DMS153 treated with DMSO at 0.1 percent for 48 hours (cell line): ENCODE measurements at regions not wholly inside any gene's neighbourhood (a gene's known extent, or its start where the extent isn't known, plus 50 kb on each side); places are given as distances from the start of the nearest gene placed in this dataset.
"Not testable (repeated sequence)": the region's sequence is repeated elsewhere in the genome, so short reads cannot be mapped to it uniquely, and the experiment has no call there.

Experiments
- DNase-seq: peaks from one replicate; lab custom pipeline; 2025; ENCODE audit not compliant: unreplicated experiment; lab: John Stamatoyannopoulos, UW

DNA sequence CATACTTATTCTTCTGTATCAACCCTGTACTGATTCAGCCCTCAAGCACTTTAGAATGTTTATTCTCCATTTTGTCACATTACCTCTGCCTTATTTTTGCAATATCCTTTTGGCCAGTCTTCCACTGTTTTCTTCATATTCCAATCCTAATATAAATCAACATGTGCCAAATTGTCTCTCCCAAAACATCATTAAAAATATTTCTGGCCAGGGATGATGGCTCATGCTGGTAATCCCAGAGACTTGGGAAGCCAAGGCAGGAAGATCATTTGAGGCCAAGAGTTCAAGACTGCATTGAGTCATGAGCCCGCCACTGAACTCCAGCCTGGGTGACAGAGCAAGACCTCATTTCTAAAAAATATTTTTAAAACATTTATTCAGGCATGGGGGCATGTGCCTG lies 641.4 kb upstream of the CBLB start:
- DNase-seq: no peak

DNA sequence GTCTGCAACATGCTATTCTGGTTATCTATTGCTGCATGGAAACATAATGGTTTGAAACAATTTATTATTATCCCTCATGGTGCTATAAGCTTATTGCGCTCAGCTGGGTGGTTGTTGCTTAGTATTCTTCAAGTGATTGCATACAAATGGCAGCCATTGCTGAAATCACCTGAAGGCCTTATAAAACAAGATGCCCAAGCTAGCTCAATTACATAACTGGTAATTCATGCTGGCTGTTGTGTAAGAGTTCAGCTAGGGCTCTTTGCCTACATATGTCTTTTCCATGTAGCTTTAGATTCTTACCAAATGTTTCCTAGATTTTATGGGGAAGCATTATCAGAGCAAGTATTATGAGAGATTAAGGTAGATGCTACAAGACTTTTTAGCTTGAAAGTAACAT lies 644.0 kb upstream of the CBLB start:
- DNase-seq: no peak

DNA sequence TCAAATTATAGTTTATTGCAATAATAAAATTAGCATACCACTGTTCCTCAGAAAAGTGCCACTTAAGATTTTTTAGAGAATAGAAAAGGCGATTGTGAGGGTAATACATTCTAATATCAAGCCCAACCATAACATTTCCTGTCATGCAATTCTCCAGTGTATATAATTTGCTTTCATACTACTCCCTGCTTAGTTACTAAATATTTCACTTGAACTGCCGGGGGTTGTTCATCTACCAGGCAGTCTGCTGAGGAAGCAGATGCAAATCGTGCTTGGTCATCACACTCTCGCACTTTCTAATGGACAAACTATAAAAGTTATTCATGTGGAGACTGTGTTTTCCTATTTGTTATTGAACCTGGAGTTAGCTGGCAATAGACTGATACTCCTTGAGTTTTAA lies 645.6 kb upstream of the CBLB start:
- no peak for DNase-seq

DNA sequence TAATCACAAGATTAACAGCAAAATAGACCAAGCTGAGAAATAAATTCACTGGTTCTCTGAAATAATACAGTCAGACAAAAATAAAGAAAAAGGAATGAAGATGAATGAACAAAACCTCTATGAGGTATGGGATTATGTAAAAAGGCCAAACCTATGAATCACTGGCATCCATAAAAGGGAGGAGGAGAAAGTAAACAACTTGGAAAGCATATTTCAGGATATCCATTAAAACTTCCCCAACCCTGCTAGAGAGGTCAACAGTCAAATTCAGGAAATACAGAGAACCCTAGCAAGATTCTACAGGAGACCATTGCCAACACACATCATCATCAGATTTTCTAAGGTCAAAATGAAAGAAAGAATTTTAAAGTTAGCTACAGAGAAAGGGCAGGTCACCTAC lies 649.7 kb upstream of the CBLB start:
- DNase-seq: no peak

DNA sequence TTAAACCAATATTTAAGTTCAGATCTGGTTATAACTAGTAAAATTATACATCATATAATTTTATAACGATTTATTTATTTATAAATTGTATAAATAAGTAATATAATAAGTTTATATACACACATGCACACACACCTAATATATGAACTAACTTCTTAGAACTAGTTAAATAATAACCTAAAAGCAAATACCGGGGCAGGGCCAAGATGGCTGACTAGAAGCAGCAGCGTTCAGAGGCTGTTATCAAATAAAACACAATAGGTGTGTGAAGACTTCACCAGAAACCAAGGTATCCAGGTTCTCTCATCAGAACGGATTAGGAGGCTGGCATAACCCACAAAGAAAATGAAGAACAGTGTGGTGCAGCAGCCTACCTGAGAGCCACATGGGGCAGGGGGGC lies 653.6 kb upstream of the CBLB start:
- DNase-seq: no peak

DNA sequence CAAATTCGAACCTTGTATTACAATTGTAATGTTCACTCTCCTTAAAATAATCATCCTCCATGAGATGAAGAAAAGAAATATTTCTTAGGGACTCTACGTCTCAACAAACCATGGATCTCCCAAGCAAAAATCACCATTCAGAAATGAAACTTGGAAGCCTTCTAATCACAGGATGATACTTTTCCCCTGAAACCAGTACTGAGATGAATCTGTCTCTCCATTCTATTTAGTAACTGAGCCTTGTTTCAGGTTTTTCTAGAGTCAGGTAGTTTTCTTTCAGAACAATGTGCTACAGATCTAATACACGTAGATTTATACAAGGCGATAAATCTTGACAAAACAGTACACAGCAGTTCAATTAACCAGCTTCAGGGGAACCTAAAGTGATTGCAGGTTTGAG lies 660.1 kb upstream of the CBLB start:
- DNase-seq: no peak

- no peak for DNase-seq
These were observed 660.9 kb upstream of the CBLB start for GRCh38 chr3:106529738-106530137.

DNA sequence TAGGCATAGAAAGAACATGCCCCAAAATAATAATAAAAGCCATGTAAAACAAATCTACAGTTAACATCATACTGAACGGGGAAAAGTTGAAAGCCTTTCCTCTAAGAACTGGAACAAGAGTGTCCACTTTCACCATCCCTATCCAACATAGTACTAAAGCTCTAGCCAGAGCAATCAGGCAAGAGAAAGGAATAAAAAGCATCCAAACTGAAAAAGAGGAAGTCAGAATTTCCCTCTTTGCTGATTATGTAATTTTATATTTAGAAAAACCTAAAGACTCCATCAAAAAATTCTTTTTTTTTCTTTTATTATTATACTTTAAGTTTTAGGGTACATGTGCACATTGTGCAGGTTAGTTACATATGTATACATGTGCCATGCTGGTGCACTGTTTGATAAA lies 661.6 kb upstream of the CBLB start:
- no peak for DNase-seq

GRCh38 chr3:106531771-106532329 lies 663.0 kb upstream of the CBLB start:
- DNase-seq: not testable (repeated sequence)

DNA sequence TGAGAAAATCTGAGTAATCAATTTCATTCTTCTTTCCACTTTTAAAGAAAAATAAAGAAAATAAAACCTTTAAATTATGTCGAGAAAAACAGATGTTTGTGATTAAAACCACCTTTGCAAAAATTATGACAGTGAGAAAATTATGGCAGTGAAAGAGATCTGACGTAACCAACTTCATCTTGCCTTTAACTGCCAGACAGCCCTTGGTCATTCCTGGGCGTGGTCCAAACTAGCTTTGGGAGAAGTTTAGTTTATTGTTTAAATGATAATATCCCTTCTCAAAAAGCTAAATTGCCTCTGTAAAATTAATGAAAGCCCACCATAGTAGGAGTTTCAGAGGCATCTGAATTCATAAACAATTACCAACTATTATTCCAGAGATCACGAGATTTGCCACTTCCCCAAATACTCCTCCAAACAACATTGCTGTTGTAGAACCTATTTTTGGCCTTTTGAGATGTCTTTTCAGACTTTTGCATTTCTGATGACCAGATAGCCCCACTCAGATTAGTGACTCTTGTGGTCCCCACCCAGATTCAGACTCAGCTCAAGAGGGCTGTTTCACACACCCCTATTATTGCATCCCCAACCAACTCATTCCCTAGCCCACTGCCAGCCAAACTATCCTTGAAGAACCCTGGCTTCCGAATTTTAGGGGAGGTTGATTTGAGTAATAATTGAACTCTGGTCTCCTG lies 664.4 kb upstream of the CBLB start:
- DNase-seq: no peak

DNA sequence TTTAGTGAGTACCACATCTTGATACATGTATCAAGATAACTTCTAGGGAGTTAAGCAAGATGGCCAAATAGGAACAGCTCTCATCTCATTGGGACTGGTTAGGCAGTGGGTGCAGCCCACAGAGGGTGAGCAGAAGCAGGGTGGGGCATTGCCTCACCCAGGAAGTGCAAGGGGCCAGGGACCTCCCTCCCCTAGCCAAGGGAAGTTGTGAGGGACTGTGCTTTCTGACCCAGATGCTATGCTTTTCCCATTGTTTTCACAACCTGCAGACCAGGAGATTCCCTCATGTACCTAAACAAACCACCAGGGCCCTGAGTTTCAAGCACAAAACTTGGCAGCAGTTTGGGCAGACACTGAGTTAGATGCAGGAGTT lies 665.0 kb upstream of the CBLB start:
- no peak for DNase-seq

DNA sequence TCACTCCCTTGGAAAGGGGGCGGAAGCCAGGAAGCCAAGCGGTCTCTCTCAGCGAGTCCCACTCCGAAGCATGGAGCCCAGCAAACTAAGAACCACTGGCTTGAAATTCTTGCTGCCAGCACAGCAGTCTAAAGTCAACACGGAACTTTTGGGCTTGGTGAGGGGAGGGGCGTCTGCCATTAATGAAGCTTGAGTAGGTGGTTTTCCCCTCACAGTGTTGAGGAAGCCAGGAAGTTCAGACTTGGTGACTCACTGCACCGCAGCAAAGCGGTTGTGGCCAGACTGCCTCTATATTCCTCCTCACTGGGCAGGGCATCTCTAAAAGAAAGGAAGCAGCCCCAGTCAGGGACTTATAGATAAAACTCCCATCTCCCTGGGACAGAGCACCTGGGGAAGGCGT lies 665.4 kb upstream of the CBLB start:
- DNase-seq: no peak

- no peak for DNase-seq
These were observed 671.9 kb upstream of the CBLB start for GRCh38 chr3:106540743-106541142.

DNA sequence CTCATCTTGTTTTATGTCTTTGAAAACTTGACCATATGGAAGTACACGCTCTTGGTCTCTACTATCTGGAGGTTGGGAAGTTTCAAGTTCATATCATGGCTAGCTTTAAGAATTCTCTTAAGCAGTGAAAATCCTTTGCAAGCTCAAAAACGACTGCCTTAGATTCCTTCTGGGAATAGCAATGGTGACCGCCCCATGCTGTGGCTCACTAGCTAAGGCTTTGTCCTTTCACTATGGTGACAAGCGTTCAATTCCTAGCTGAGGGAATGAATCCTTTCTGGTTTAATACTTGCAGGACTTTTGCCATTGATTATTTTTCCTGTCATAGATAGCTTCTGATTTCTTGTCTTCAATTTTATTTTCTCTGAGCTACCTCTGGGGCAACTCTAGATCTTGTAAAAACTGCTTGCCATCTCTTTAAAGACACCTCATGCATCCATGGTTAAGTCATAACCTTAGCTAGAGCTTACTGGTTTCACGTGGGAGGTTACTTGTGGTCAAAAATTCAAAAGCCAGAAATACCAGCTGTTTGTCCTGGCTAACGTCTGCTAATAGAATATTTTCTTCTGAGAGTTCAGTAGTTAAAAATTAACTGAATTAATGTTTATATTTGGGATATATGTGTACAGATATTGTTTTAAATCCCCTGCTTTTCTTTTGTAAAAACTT lies 673.4 kb upstream of the CBLB start:
- DNase-seq: no peak

GRCh38 chr3:106552351-106553043 lies 683.7 kb upstream of the CBLB start:
- DNase-seq: no peak

GRCh38 chr3:106560451-106560966 lies 691.7 kb upstream of the CBLB start:
- DNase-seq: no peak

DNA sequence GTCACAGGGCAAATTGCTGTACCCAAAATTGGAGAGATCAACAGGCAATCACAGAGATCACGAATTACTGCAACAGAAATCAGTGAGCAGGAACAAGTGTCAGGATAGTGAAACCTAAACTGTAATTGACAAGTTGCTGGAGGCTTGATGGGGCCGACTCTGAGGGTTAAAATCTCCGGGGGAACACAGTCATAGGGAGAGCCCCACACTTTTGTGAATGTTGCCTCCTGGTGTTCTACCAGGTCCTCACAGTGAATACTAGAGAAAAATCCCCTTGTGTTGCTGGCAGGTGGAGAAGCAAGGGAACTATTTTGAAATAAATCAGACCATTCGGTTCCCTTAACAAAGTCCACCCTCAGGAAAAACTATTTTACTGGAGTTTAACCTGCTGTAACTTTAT lies 697.5 kb upstream of the CBLB start:
- DNase-seq: no peak

GRCh38 chr3:106570426-106570825 lies 701.6 kb upstream of the CBLB start:
- no peak for DNase-seq

DNA sequence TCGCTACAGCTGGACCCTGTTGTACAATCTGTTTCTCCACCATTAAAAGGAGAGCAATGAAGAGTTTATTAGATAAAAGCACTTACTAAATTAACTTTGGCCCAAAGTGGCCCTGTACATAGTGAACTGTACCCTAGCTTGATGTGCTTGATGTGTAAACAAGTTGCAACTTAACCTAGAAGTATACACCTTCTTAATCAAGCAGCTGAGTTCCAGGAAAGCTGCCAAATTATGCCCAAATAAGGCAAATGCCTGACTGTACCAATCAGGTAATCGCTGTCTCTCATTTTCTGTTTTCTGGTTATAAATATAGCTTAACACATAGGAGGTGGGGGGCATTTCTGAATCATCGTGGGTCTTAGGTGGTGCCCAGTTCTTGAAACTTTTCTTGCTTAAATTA lies 704.8 kb upstream of the CBLB start:
- no peak for DNase-seq

GRCh38 chr3:106575029-106575428 lies 706.2 kb upstream of the CBLB start:
- no peak for DNase-seq

GRCh38 chr3:106577241-106577640 lies 708.4 kb upstream of the CBLB start:
- DNase-seq: no peak

GRCh38 chr3:106578911-106579310 lies 710.1 kb upstream of the CBLB start:
- DNase-seq: no peak
